ENCODE measurements at regions not wholly inside any gene's neighbourhood (a gene's known extent, or its start where the extent isn't known, plus 50 kb on each side); places are given as distances from the start of the nearest gene placed in this dataset.

- H2AFZ ChIP-seq (ENCODE audit: low read length) = no peak overlapping the region
- H3K79me2 ChIP-seq (ENCODE audit: insufficient read depth, low read length) = no peaks in the 10 kb centered on the region
- H2BK20ac ChIP-seq (ENCODE audit: low read depth, low read length, poor library complexity, severe bottlenecking) = no peak overlapping the region
- H2AK5ac ChIP-seq (ENCODE audit: insufficient read length, low read length) = no peak overlapping the region
- peaks cover 86 to 87% of the 10 kb centered on the region in 2 experiments for H3K9me3 Mint-ChIP-seq
- H3K4me1 Mint-ChIP-seq = no peaks in the 10 kb centered on the region
- no peak overlapping the region for H4K5ac ChIP-seq (ENCODE audit: insufficient read length, low read depth, low read length)
- H4K20me1 ChIP-seq (ENCODE audit: control insufficient read depth, insufficient read depth, insufficient read length) = no peaks in the 10 kb centered on the region
- peaks cover 5% of the 10 kb centered on the region; the same call in 1 of the 2 replicates for H3K27me3 Mint-ChIP-seq (ENCODE audit: low read depth)
- H3K23ac ChIP-seq (ENCODE audit: insufficient read length, low read depth, low read length) = no peak overlapping the region
- H3K27ac Mint-ChIP-seq = no peak overlapping the region
- no peak overlapping the region for H3K4me3 Mint-ChIP-seq
- H4K91ac ChIP-seq (ENCODE audit: insufficient read length, low read depth, low read length) = no peak overlapping the region
- no peak overlapping the region for H3K4me2 ChIP-seq (ENCODE audit: insufficient read depth, insufficient read length, low read length)
- no peaks in the 10 kb centered on the region for H3K79me1 ChIP-seq (ENCODE audit: insufficient read depth, low read depth, low read length, poor library complexity, severe bottlenecking)
- H3K4ac ChIP-seq (ENCODE audit: low read depth, low read length) = no peak overlapping the region
- H2BK12ac ChIP-seq (ENCODE audit: insufficient read length, low read depth, low read length) = no peak overlapping the region
- no peak overlapping the region for H3K27ac ChIP-seq (ENCODE audit: insufficient read length, low read depth, low read length)
- H3K18ac ChIP-seq (ENCODE audit: insufficient read length, low read depth, low read length) = no peak overlapping the region
- H2BK5ac ChIP-seq (ENCODE audit: insufficient read length, low read length) = no peak overlapping the region
- peaks cover 0 to 13% (median 7%) of the 10 kb centered on the region in 3 experiments; a peak in 6 of 7 replicates for H3K36me3 Mint-ChIP-seq (ENCODE audit: insufficient read depth in 1 of 3, low read depth in 3 of 3)
- no peak for TF ChIP-seq CTCF (conservative IDR thresholded peaks at IDR 0.05)
- peaks cover 70% of the 10 kb centered on the region for H3K9me3 ChIP-seq (ENCODE audit: control insufficient read depth, low read depth, low read length)
- no peak overlapping the region for H3K56ac ChIP-seq (ENCODE audit: insufficient read length, low read depth, low read length)
- no peak overlapping the region for H3K14ac ChIP-seq (ENCODE audit: insufficient read depth, low read length)
- H3K4me1 ChIP-seq (ENCODE audit: insufficient read depth, low read length) = no peaks in the 10 kb centered on the region
- H3K23me2 ChIP-seq (ENCODE audit: insufficient read length, low read depth, low read length, poor library complexity, severe bottlenecking) = no peaks in the 10 kb centered on the region
- DNase-seq = no peak
- no peak overlapping the region for H3K9ac ChIP-seq (ENCODE audit: extremely low read depth, insufficient read length, low read length)
- H2BK120ac ChIP-seq (ENCODE audit: low read depth, low read length, poor library complexity, severe bottlenecking) = no peak overlapping the region
- H4K8ac ChIP-seq (replicated peaks; ENCODE audit: insufficient read length, low read depth, low read length) = no peak overlapping the region
- no peak overlapping the region for H2BK15ac ChIP-seq (ENCODE audit: low read depth, low read length)
- no peak overlapping the region for H3T11ph ChIP-seq (ENCODE audit: low read length)
- no peaks in the 10 kb centered on the region for H3K27me3 ChIP-seq (ENCODE audit: insufficient read depth, low read length)
These were observed 133.1 kb upstream of the ZNF91 start for GRCh38 chr19:23528376-23528775.

All from H9 (cell line).